CD4-positive, alpha-beta T cell (primary cell): ENCODE measurements at regions not wholly inside any gene's neighbourhood (a gene's known extent, or its start where the extent isn't known, plus 50 kb on each side); places are given as distances from the start of the nearest gene placed in this dataset.

Experiments used
- ATAC-seq: fragments of 200-7000 bp; cut with Tn5 transposase; one replicate; pipeline ENCODE4 v1.10.0; 2022; ENCODE audit warnings: mild to moderate bottlenecking; ENCODE audit not compliant: poor library complexity
- CTCF ChIA-PET: fragments of 350-600 bp; sonication (Branson Sonifier 250); formaldehyde crosslinking; loops from one replicate; lab custom pipeline; 2021; ENCODE audit warnings: antibody characterized with exemption, inconsistent platforms; lab: Charles Lee
- POLR2A ChIA-PET: fragments of 350-600 bp; sonication (Branson Sonifier 250); formaldehyde crosslinking; loops from one replicate; lab custom pipeline; 2021; ENCODE audit warnings: antibody characterized with exemption, inconsistent platforms; lab: Charles Lee
- DNase-seq, 14 experiments: peaks; one replicate each; pipeline ENCODE4 v3.0.0-alpha.2; 2013 to 2020; ENCODE audit warnings: mixed read lengths in 2 of 14
- H3K27ac ChIP-seq, 2 donors: one replicate each; pipeline versions ENCODE4 v1.5.1 to v1.7.0; 2013; ENCODE audit warnings: low read length in 2 of 2, low read depth in 1 of 2, mild to moderate bottlenecking in 1 of 2
- H3K27me3 ChIP-seq, 2 experiments: 1 replicate in 1 of 2; 2 replicates in 1 of 2; pipeline versions ENCODE4 v1.6.1 to v1.7.0; 2013; ENCODE audit warnings: low read length in 2 of 2, control low read depth in 1 of 2, mild to moderate bottlenecking in 1 of 2, moderate library complexity in 1 of 2; ENCODE audit not compliant: insufficient read depth in 2 of 2, control insufficient read depth in 1 of 2
- H3K36me3 ChIP-seq: one replicate; pipeline ENCODE4 v1.6.1; 2013; ENCODE audit warnings: low read length, control low read depth; ENCODE audit not compliant: insufficient read depth
- H3K4me1 ChIP-seq: one replicate; pipeline ENCODE4 v1.6.1; 2013; ENCODE audit warnings: low read length, control low read depth; ENCODE audit not compliant: insufficient read depth
- H3K4me3 ChIP-seq: one replicate; pipeline ENCODE4 v1.5.1; 2013; ENCODE audit warnings: mild to moderate bottlenecking, low read length, moderate library complexity
- H3K9me3 ChIP-seq, 2 experiments: 1 replicate in 1 of 2; 2 replicates in 1 of 2; pipeline versions ENCODE4 v1.6.1 to v1.7.0; 2013; ENCODE audit warnings: low read length in 2 of 2, mild to moderate bottlenecking in 2 of 2, control low read depth in 1 of 2, moderate library complexity in 1 of 2; ENCODE audit not compliant: control insufficient read depth in 1 of 2, insufficient read depth in 1 of 2
- H3K27ac Mint-ChIP-seq: one replicate; pipeline ENCODE4 v1.8.0; 2020; ENCODE audit warnings: mixed read lengths
- H3K27me3 Mint-ChIP-seq: one replicate; pipeline ENCODE4 v1.8.0; 2021; ENCODE audit warnings: mixed read lengths
- H3K36me3 Mint-ChIP-seq: one replicate; pipeline ENCODE4 v1.8.0; 2021; ENCODE audit warnings: low read depth, mixed read lengths
- H3K4me1 Mint-ChIP-seq: one replicate; pipeline ENCODE4 v1.8.0; 2021; ENCODE audit warnings: low read depth, mixed read lengths
- H3K4me3 Mint-ChIP-seq: one replicate; pipeline ENCODE4 v1.8.0; 2020; ENCODE audit warnings: mild to moderate bottlenecking, mixed read lengths
- H3K9me3 Mint-ChIP-seq: one replicate; pipeline ENCODE4 v1.8.0; 2020; ENCODE audit warnings: mixed read lengths
- intact Hi-C, 2 experiments: fragments of 100-400 bp; cut with DNase I in 1 of 2; cut with micrococcal nuclease in 1 of 2; formaldehyde crosslinking; loops; one replicate each; pipeline versions ENCODE4 v1.15.1 to v1.9.0; 2023 to 2025; cut with DNase I, micrococcal nuclease
- TF ChIP-seq, protein P1 (sequence below): fragments of 200-600 bp; IDR thresholded peaks from one replicate; pipeline ENCODE4 v1.8.0; 2022; ENCODE audit warnings: antibody characterized with exemption, mild to moderate bottlenecking

- intact Hi-C loops, result no loop called here
- Histone ChIP-seq H3K4me1 (no peaks in the 10 kb centered on the region), H3K27ac (no peak overlapping the region), H3K9me3 (peaks cover 0 to 4% of the 10 kb centered on the region in 2 experiments), H3K27me3 (peaks cover 0 to 3% of the 10 kb centered on the region in 2 experiments), H3K4me3 (no peak overlapping the region), H3K36me3 (no peaks in the 10 kb centered on the region)
- H3K36me3 Mint-ChIP-seq, result no peaks in the 10 kb centered on the region
- POLR2A ChIA-PET, result interaction anchor here (0.7 kb wide), 1 partner anchor 51 kb away, joined by 3 read pairs; no protein-coding TSS in a partner anchor
- TF ChIP-seq, protein P1, sequence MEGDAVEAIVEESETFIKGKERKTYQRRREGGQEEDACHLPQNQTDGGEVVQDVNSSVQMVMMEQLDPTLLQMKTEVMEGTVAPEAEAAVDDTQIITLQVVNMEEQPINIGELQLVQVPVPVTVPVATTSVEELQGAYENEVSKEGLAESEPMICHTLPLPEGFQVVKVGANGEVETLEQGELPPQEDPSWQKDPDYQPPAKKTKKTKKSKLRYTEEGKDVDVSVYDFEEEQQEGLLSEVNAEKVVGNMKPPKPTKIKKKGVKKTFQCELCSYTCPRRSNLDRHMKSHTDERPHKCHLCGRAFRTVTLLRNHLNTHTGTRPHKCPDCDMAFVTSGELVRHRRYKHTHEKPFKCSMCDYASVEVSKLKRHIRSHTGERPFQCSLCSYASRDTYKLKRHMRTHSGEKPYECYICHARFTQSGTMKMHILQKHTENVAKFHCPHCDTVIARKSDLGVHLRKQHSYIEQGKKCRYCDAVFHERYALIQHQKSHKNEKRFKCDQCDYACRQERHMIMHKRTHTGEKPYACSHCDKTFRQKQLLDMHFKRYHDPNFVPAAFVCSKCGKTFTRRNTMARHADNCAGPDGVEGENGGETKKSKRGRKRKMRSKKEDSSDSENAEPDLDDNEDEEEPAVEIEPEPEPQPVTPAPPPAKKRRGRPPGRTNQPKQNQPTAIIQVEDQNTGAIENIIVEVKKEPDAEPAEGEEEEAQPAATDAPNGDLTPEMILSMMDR, result no peak
- H3K27ac Mint-ChIP-seq, result no peak overlapping the region
- peaks cover 26% of the 10 kb centered on the region for H3K27me3 Mint-ChIP-seq
- ATAC-seq, result no peak
- no peak for DNase-seq
- peaks cover 7% of the 10 kb centered on the region for H3K9me3 Mint-ChIP-seq
- no peak overlapping the region for H3K4me3 Mint-ChIP-seq
- CTCF ChIA-PET, result no interaction called here
- H3K4me1 Mint-ChIP-seq, result no peaks in the 10 kb centered on the region
These were observed 50.8 kb upstream of the NSMCE3 start for GRCh38 chr15:29320420-29320819.

GRCh38 chr15:29319823-29320222, 50.2 kb upstream of the NSMCE3 start:
- no peak for ATAC-seq
- Histone ChIP-seq H3K4me1 (no peaks in the 10 kb centered on the region), H3K9me3 (peaks cover 0 to 4% of the 10 kb centered on the region in 2 experiments), H3K4me3 (no peak overlapping the region), H3K36me3 (no peaks in the 10 kb centered on the region), H3K27me3 (peaks cover 0 to 3% of the 10 kb centered on the region in 2 experiments), H3K27ac (no peak overlapping the region)
- Mint-ChIP-seq H3K4me1 (no peaks in the 10 kb centered on the region), H3K27me3 (peaks cover 26% of the 10 kb centered on the region), H3K4me3 (no peak overlapping the region), H3K9me3 (peaks cover 5% of the 10 kb centered on the region), H3K36me3 (no peaks in the 10 kb centered on the region), H3K27ac (no peak overlapping the region)
- intact Hi-C loops, result loop anchor here in 1 of 2 experiments (10.0 kb wide), 1 partner anchor 65 kb away; no protein-coding TSS in a partner anchor
- TF ChIP-seq, protein P1, result no peak
- POLR2A ChIA-PET, result no interaction called here
- CTCF ChIA-PET, result no interaction called here
- no peak for DNase-seq
